ENCODE measurements at regions not wholly inside any gene's neighbourhood (a gene's known extent, or its start where the extent isn't known, plus 50 kb on each side); places are given as distances from the start of the nearest gene placed in this dataset.
"Not testable (repeated sequence)": the region's sequence is repeated elsewhere in the genome, so short reads cannot be mapped to it uniquely, and the experiment has no call there.

- H3K4me3 ChIP-seq (ENCODE audit: low read length); H3K9me3 Mint-ChIP-seq; H3K27me3 Mint-ChIP-seq; H3K4me1 Mint-ChIP-seq; H3K27me3 ChIP-seq (ENCODE audit: insufficient read depth, low read length, poor library complexity, severe bottlenecking); DNase-seq; H3K36me3 Mint-ChIP-seq; H3K36me3 ChIP-seq (ENCODE audit: insufficient read depth, low read length); CTCF ChIA-PET; POLR2A ChIA-PET; H3K27ac ChIP-seq (ENCODE audit: low read depth, low read length); H3K4me3 Mint-ChIP-seq; H3K9me3 ChIP-seq (ENCODE audit: low read length); H3K4me1 ChIP-seq (ENCODE audit: insufficient read depth, low read length): not testable (repeated sequence)
- H3K27ac Mint-ChIP-seq: peak overlapping the region in 1 of 8 donors; percentile 27
Measured at GRCh38 chr19:30944276-30944932, 404.8 kb downstream of the TSHZ3 start.

- no peak overlapping the region for H3K4me3 Mint-ChIP-seq
- peaks cover 0 to 4% of the 10 kb centered on the region in 2 donors for H3K27me3 Mint-ChIP-seq
- Histone ChIP-seq H3K9me3 (ENCODE audit: low read length) (no peaks in the 10 kb centered on the region), H3K4me3 (ENCODE audit: low read length) (no peak overlapping the region), H3K27me3 (ENCODE audit: insufficient read depth, low read length, poor library complexity, severe bottlenecking) (no peaks in the 10 kb centered on the region), H3K36me3 (ENCODE audit: insufficient read depth, low read length) (no peaks in the 10 kb centered on the region), H3K27ac (ENCODE audit: low read depth, low read length) (no peak overlapping the region), H3K4me1 (ENCODE audit: insufficient read depth, low read length) (no peaks in the 10 kb centered on the region)
- DNase-seq: no peak
- peaks cover 0 to 1% (median 0%) of the 10 kb centered on the region in 3 donors for H3K36me3 Mint-ChIP-seq
- no peaks in the 10 kb centered on the region for H3K4me1 Mint-ChIP-seq
- peaks cover 0 to 2% (median 0%) of the 10 kb centered on the region in 5 donors for H3K9me3 Mint-ChIP-seq
- no peak overlapping the region for H3K27ac Mint-ChIP-seq
- POLR2A ChIA-PET: no interaction called here
- CTCF ChIA-PET: interaction anchor here (0.6 kb wide), 1 partner anchor 19 kb away, joined by 3 read pairs; no protein-coding TSS in a partner anchor
Measured at GRCh38 chr19:30943101-30943843, 406.0 kb downstream of the TSHZ3 start.

GRCh38 chr19:30942636-30943035 lies 406.6 kb downstream of the TSHZ3 start:
- Mint-ChIP-seq H3K4me1 (no peaks in the 10 kb centered on the region), H3K27ac (no peak overlapping the region), H3K27me3 (peaks cover 0 to 4% of the 10 kb centered on the region in 2 donors), H3K9me3 (peaks cover 0 to 2% (median 0%) of the 10 kb centered on the region in 5 donors), H3K4me3 (no peak overlapping the region), H3K36me3 (peaks cover 0 to 1% (median 0%) of the 10 kb centered on the region in 3 donors)
- Histone ChIP-seq H3K27ac (ENCODE audit: low read depth, low read length) (no peak overlapping the region), H3K27me3 (ENCODE audit: insufficient read depth, low read length, poor library complexity, severe bottlenecking) (no peaks in the 10 kb centered on the region), H3K9me3 (ENCODE audit: low read length) (no peaks in the 10 kb centered on the region), H3K4me1 (ENCODE audit: insufficient read depth, low read length) (no peaks in the 10 kb centered on the region), H3K4me3 (ENCODE audit: low read length) (no peak overlapping the region), H3K36me3 (ENCODE audit: insufficient read depth, low read length) (no peaks in the 10 kb centered on the region)
- ChIA-PET CTCF (no interaction called here), POLR2A (no interaction called here)
- DNase-seq: no peak

GRCh38 chr19:30941591-30941990 lies 407.6 kb downstream of the TSHZ3 start:
- no peaks in the 10 kb centered on the region for H3K27me3 ChIP-seq (ENCODE audit: insufficient read depth, low read length, poor library complexity, severe bottlenecking)
- H3K36me3 ChIP-seq (ENCODE audit: insufficient read depth, low read length): no peaks in the 10 kb centered on the region
- Mint-ChIP-seq H3K27me3 (peaks cover 0 to 4% of the 10 kb centered on the region in 2 donors), H3K36me3 (peaks cover 0 to 1% (median 0%) of the 10 kb centered on the region in 3 donors), H3K27ac (no peak overlapping the region), H3K4me3 (no peak overlapping the region), H3K4me1 (no peaks in the 10 kb centered on the region), H3K9me3 (peaks cover 0 to 2% (median 0%) of the 10 kb centered on the region in 5 donors)
- no peak overlapping the region for H3K27ac ChIP-seq (ENCODE audit: low read depth, low read length)
- POLR2A ChIA-PET: no interaction called here
- CTCF ChIA-PET: no interaction called here
- H3K4me3 ChIP-seq (ENCODE audit: low read length): no peak overlapping the region
- DNase-seq: no peak
- no peaks in the 10 kb centered on the region for H3K4me1 ChIP-seq (ENCODE audit: insufficient read depth, low read length)
- no peaks in the 10 kb centered on the region for H3K9me3 ChIP-seq (ENCODE audit: low read length)

- CTCF ChIA-PET: no interaction called here
- no peak overlapping the region for H3K27ac ChIP-seq (ENCODE audit: low read depth, low read length)
- H3K27me3 ChIP-seq (ENCODE audit: insufficient read depth, low read length, poor library complexity, severe bottlenecking): no peaks in the 10 kb centered on the region
- POLR2A ChIA-PET: no interaction called here
- Mint-ChIP-seq H3K27me3 (peaks cover 0 to 2% of the 10 kb centered on the region in 2 donors), H3K4me3 (no peak overlapping the region), H3K27ac (no peak overlapping the region), H3K9me3 (peaks cover 0 to 2% (median 0%) of the 10 kb centered on the region in 5 donors), H3K36me3 (peaks cover 0 to 1% (median 0%) of the 10 kb centered on the region in 3 donors), H3K4me1 (no peaks in the 10 kb centered on the region)
- no peaks in the 10 kb centered on the region for H3K36me3 ChIP-seq (ENCODE audit: insufficient read depth, low read length)
- no peaks in the 10 kb centered on the region for H3K4me1 ChIP-seq (ENCODE audit: insufficient read depth, low read length)
- no peak for DNase-seq
- H3K9me3 ChIP-seq (ENCODE audit: low read length): no peaks in the 10 kb centered on the region
- H3K4me3 ChIP-seq (ENCODE audit: low read length): no peak overlapping the region
Measured at GRCh38 chr19:30936276-30936675, 413.0 kb downstream of the TSHZ3 start.

GRCh38 chr19:30935146-30935545 lies 414.1 kb downstream of the TSHZ3 start:
- H3K4me1 ChIP-seq (ENCODE audit: insufficient read depth, low read length): no peaks in the 10 kb centered on the region
- H3K36me3 Mint-ChIP-seq: peaks cover 0 to under 1% (median 0%) of the 10 kb centered on the region in 3 donors
- ChIA-PET CTCF (no interaction called here), POLR2A (no interaction called here)
- peaks cover 0 to 2% of the 10 kb centered on the region in 2 donors for H3K27me3 Mint-ChIP-seq
- no peaks in the 10 kb centered on the region for H3K27me3 ChIP-seq (ENCODE audit: insufficient read depth, low read length, poor library complexity, severe bottlenecking)
- no peak overlapping the region for H3K27ac Mint-ChIP-seq
- no peak for DNase-seq
- no peaks in the 10 kb centered on the region for H3K4me1 Mint-ChIP-seq
- H3K9me3 ChIP-seq (ENCODE audit: low read length): no peaks in the 10 kb centered on the region
- no peak overlapping the region for H3K4me3 ChIP-seq (ENCODE audit: low read length)
- H3K27ac ChIP-seq (ENCODE audit: low read depth, low read length): no peak overlapping the region
- no peak overlapping the region for H3K4me3 Mint-ChIP-seq
- H3K36me3 ChIP-seq (ENCODE audit: insufficient read depth, low read length): no peaks in the 10 kb centered on the region
- H3K9me3 Mint-ChIP-seq: peaks cover 0 to 2% (median 0%) of the 10 kb centered on the region in 5 donors

GRCh38 chr19:30933454-30933853 lies 415.8 kb downstream of the TSHZ3 start:
- H3K27ac ChIP-seq (ENCODE audit: low read depth, low read length); H3K4me3 Mint-ChIP-seq; H3K9me3 Mint-ChIP-seq; H3K27me3 Mint-ChIP-seq; DNase-seq; H3K4me1 Mint-ChIP-seq; H3K27ac Mint-ChIP-seq; H3K27me3 ChIP-seq (ENCODE audit: insufficient read depth, low read length, poor library complexity, severe bottlenecking); POLR2A ChIA-PET; H3K36me3 ChIP-seq (ENCODE audit: insufficient read depth, low read length); CTCF ChIA-PET; H3K4me3 ChIP-seq (ENCODE audit: low read length); H3K4me1 ChIP-seq (ENCODE audit: insufficient read depth, low read length); H3K36me3 Mint-ChIP-seq; H3K9me3 ChIP-seq (ENCODE audit: low read length): not testable (repeated sequence)

GRCh38 chr19:30932854-30933253 lies 416.4 kb downstream of the TSHZ3 start:
- Histone ChIP-seq H3K4me3 (ENCODE audit: low read length) (no peak overlapping the region), H3K36me3 (ENCODE audit: insufficient read depth, low read length) (no peaks in the 10 kb centered on the region), H3K4me1 (ENCODE audit: insufficient read depth, low read length) (no peaks in the 10 kb centered on the region), H3K9me3 (ENCODE audit: low read length) (no peaks in the 10 kb centered on the region), H3K27me3 (ENCODE audit: insufficient read depth, low read length, poor library complexity, severe bottlenecking) (no peaks in the 10 kb centered on the region), H3K27ac (ENCODE audit: low read depth, low read length) (no peak overlapping the region)
- POLR2A ChIA-PET: no interaction called here
- no peak for DNase-seq
- Mint-ChIP-seq H3K4me1 (no peaks in the 10 kb centered on the region), H3K9me3 (peaks cover 0 to 4% (median 3%) of the 10 kb centered on the region in 5 donors), H3K36me3 (no peaks in the 10 kb centered on the region), H3K27ac (no peak overlapping the region), H3K4me3 (no peak overlapping the region), H3K27me3 (no peaks in the 10 kb centered on the region)
- CTCF ChIA-PET: no interaction called here

All from CD8-positive, alpha-beta memory T cell (primary cell).